ENCODE measurements at regions not wholly inside any gene's neighbourhood (a gene's known extent, or its start where the extent isn't known, plus 50 kb on each side); places are given as distances from the start of the nearest gene placed in this dataset.
"Not testable (repeated sequence)": the region's sequence is repeated elsewhere in the genome, so short reads cannot be mapped to it uniquely, and the experiment has no call there.

GRCh38 chr9:28976684-28977083 lies 1403.4 kb upstream of the C9orf72 start:
- no peak for DNase-seq (ENCODE audit: low read depth in 2 of 2)

GRCh38 chr9:28981129-28981528 lies 1407.8 kb upstream of the C9orf72 start:
- DNase-seq (ENCODE audit: low read depth in 2 of 2) = no peak

GRCh38 chr9:28981711-28982110 lies 1408.4 kb upstream of the C9orf72 start:
- no peak for DNase-seq (ENCODE audit: low read depth in 2 of 2)

GRCh38 chr9:28984016-28984415 lies 1410.7 kb upstream of the C9orf72 start:
- DNase-seq (ENCODE audit: low read depth in 2 of 2) = no peak

DNA sequence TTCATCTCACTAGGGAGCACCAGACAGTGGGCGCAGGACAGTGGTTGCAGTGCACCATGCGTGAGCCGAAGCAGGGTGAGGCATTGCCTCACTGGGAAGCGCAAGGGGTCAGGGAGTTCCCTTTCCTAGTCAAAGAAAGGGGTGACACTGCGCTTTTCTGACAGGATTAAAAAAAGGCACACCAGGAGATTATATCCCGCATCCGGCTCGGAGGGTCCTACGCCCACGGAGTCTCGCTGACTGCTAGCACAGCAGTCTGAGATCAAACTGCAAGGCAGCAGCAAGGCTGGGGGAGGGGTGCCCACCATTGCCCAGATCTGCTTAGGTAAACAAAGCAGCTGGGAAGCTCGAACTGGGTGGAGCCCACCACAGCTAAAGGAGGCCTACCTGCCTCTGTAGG lies 1416.7 kb upstream of the C9orf72 start:
- DNase-seq (ENCODE audit: low read depth in 2 of 2) = not testable (repeated sequence)

GRCh38 chr9:28999057-28999456 lies 1425.8 kb upstream of the C9orf72 start:
- no peak for DNase-seq (ENCODE audit: low read depth in 2 of 2)

DNA sequence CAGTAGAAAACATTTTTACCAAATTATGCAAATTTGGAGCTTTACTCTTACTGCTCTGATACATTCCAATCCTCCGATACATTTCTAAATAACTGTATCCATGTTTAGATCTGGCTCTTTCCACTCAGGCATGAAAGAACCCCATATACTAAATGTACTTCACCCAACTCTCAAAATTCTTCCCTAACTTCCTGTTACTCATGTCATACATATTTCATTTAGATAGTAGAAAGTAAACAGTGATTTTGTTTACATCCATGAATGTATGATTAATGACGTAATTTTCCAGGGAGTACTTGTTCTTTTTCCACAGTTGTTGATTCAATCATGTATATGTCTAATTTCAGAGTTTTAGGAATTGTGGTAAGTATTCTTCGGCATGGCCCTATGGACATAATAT lies 1426.5 kb upstream of the C9orf72 start:
- DNase-seq (ENCODE audit: low read depth in 2 of 2) = no peak

- DNase-seq (ENCODE audit: low read depth in 2 of 2) = no peak
Observed at GRCh38 chr9:29001006-29001405, 1427.7 kb upstream of the C9orf72 start.

GRCh38 chr9:29004988-29005387 lies 1431.7 kb upstream of the C9orf72 start:
- DNase-seq (ENCODE audit: low read depth in 2 of 2) = no peak

- DNase-seq (ENCODE audit: low read depth in 2 of 2) = no peak
Observed at GRCh38 chr9:29006628-29007027, 1433.3 kb upstream of the C9orf72 start.

- DNase-seq (ENCODE audit: low read depth in 2 of 2) = no peak
Observed at GRCh38 chr9:29012911-29013310, 1439.6 kb upstream of the C9orf72 start.

DNA sequence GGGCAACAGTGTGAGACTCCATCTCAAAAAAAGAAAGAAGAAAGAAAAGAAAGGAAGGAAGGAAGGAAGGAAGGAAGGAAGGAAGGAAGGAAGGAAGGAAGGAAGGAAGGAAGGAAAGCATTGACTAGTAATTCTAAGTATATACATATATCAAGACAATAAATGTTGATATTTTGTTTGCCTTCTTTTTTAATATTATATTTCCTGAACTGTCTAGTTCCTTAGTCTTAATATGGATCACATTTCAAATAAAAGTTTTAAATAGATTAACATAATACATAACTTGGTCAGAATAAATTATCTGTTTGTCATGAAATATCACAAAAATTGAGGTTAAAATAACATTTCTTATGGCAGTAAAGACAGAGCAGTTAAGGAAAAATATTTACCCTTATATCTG lies 1448.4 kb upstream of the C9orf72 start:
- DNase-seq (ENCODE audit: low read depth in 2 of 2) = no peak

- DNase-seq (ENCODE audit: low read depth in 2 of 2) = no peak
Observed at GRCh38 chr9:29038332-29038731, 1465.1 kb upstream of the C9orf72 start.

- DNase-seq (ENCODE audit: low read depth in 2 of 2) = no peak
Observed at GRCh38 chr9:29039258-29039657, 1466.0 kb upstream of the C9orf72 start.

- no peak for DNase-seq (ENCODE audit: low read depth in 2 of 2)
Observed at GRCh38 chr9:29043072-29043471, 1469.8 kb upstream of the C9orf72 start.

DNA sequence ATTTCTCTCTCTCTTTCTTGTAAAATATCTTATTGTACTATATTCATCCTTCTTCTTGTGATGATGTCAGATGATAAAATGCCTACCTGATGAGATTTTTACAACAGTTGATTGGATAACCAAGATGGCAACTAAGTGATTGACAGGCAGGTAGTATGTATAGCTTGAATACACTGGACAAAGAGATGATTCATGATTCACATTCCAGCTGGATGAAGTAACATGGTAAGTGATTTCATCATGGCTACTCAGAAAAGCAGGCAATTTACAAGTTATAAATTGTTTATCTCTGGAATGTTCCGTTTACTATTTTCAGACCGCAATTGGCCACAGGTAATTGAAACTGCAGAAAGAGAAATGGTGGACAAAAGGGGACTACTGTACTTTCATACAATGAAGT lies 1471.7 kb upstream of the C9orf72 start:
- no peak for DNase-seq (ENCODE audit: low read depth in 2 of 2)

DNA sequence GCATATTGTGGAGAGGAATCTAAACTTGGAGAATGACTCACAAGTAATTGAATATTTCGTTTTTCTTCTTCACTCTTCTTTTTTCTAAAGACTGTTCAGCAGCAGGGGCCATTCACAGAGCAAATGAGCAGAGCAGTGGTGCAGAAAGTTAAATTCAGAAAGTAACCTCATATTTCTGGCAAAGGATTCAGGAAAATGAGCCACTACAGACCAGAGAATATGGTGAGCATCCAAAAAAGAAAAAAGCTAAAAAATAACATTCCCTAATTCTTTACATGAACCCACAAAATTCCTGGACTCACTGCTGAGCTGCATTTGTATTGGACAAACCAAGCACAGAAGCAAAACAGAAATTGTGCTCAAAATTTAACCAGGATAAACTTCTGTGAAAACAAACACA lies 1486.8 kb upstream of the C9orf72 start:
- DNase-seq (ENCODE audit: low read depth in 2 of 2) = no peak

DNA sequence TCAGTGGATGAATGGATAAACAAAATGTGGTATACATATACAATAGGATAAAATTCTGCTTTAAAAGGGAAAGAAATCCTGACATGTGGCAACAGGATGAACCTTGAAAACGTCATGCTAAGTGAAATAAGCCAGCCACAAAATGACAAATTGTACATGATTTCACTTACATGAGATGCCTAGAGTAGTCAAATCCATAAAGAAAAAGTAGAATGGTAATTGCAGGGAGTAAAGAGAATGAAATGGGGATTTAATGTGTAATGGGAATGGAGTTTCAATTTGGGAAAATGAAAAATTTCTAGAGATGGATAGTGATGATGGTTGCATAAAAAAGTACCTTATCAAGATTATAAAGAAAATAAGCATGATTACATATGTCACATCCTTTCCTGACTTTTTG lies 1489.2 kb upstream of the C9orf72 start:
- DNase-seq (ENCODE audit: low read depth in 2 of 2) = no peak

DNA sequence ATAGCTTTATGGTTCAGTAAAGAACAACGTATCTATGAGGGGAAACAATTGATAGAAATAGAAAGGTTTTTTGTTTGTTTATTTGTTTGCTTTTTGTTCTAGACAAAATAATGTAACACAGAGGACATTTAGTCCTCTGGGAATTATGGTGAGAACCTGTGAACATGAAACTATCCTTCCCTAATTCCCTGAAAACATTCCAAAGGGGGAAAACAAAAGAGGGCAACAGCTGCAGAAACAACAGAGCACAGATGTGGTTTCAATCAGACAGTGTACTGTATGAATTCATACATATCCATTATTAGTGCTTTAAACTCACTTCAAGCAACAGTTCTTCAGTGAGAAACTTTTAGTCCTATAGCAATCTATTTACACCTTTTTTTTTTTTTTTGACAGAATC lies 1489.8 kb upstream of the C9orf72 start:
- no peak for DNase-seq (ENCODE audit: low read depth in 2 of 2)

- no peak for DNase-seq (ENCODE audit: low read depth in 2 of 2)
Observed at GRCh38 chr9:29066141-29066640, 1492.9 kb upstream of the C9orf72 start.

- DNase-seq (ENCODE audit: low read depth in 2 of 2) = no peak
Observed at GRCh38 chr9:29068461-29068860, 1495.2 kb upstream of the C9orf72 start.

GRCh38 chr9:29069376-29069775 lies 1496.1 kb upstream of the C9orf72 start:
- no peak for DNase-seq (ENCODE audit: low read depth in 2 of 2)

GRCh38 chr9:29078063-29078666 lies 1504.9 kb upstream of the C9orf72 start:
- no peak for DNase-seq (ENCODE audit: low read depth in 2 of 2)

- no peak for DNase-seq (ENCODE audit: low read depth in 2 of 2)
Observed at GRCh38 chr9:29100762-29101161, 1527.5 kb upstream of the C9orf72 start.
